ENCODE measurements at regions not wholly inside any gene's neighbourhood (a gene's known extent, or its start where the extent isn't known, plus 50 kb on each side); places are given as distances from the start of the nearest gene placed in this dataset.

DNA sequence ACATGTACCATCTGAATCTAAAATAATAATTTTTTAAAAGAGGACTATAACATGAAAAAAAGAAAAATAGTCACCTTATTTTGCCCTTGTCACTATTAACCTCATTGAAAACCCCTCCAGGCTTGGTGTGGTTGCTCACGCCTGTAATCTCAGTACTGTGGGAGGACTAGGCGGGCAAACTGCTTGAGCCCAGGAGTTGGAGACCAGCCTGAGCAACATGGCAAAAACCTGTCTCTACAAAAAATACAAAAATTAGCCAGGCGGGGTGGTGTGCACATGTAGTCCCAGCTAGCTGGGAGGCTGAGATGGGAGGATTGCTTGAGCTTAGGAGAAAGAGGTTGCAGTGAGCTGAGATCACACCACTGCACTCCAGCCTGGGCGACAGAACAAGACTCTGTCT, 126.3 kb upstream of the KRAS start:
- TF ChIP-seq EZH2 (IDR thresholded peaks at IDR 0.05; ENCODE audit: borderline replicate concordance, low read depth, low read length, poor library complexity, severe bottlenecking) = no peak
- TF ChIP-seq, protein P1, sequence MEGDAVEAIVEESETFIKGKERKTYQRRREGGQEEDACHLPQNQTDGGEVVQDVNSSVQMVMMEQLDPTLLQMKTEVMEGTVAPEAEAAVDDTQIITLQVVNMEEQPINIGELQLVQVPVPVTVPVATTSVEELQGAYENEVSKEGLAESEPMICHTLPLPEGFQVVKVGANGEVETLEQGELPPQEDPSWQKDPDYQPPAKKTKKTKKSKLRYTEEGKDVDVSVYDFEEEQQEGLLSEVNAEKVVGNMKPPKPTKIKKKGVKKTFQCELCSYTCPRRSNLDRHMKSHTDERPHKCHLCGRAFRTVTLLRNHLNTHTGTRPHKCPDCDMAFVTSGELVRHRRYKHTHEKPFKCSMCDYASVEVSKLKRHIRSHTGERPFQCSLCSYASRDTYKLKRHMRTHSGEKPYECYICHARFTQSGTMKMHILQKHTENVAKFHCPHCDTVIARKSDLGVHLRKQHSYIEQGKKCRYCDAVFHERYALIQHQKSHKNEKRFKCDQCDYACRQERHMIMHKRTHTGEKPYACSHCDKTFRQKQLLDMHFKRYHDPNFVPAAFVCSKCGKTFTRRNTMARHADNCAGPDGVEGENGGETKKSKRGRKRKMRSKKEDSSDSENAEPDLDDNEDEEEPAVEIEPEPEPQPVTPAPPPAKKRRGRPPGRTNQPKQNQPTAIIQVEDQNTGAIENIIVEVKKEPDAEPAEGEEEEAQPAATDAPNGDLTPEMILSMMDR (conservative IDR thresholded peaks at IDR 0.05; ENCODE audit: low read depth, low read length) = no peak
